Osteoblast (primary cell): ENCODE measurements at regions not wholly inside any gene's neighbourhood (a gene's known extent, or its start where the extent isn't known, plus 50 kb on each side); places are given as distances from the start of the nearest gene placed in this dataset.

Experiments
- DNase-seq: peaks from one replicate; pipeline ENCODE4 v3.0.0; 2011; ENCODE audit warnings: low spot score, mixed read lengths; ENCODE audit not compliant: insufficient read length; ENCODE audit errors: missing footprints
- H2AFZ ChIP-seq: 2 replicates; pipeline ENCODE4 v1.6.0; 2011; ENCODE audit warnings: mild to moderate bottlenecking, low read length
- H3K27ac ChIP-seq: 2 replicates; pipeline ENCODE4 v1.5.1; 2011; ENCODE audit warnings: mild to moderate bottlenecking, low read depth, low read length, moderate library complexity
- H3K27me3 ChIP-seq: 2 replicates; pipeline ENCODE4 v1.6.0; 2012; ENCODE audit warnings: mild to moderate bottlenecking, control low read depth, inconsistent platforms, low read length, moderate library complexity; ENCODE audit not compliant: insufficient read depth
- H3K36me3 ChIP-seq: 2 replicates; pipeline ENCODE4 v1.5.1; 2011; ENCODE audit warnings: mild to moderate bottlenecking, low read length, control low read depth, moderate library complexity; ENCODE audit not compliant: insufficient read depth
- H3K4me1 ChIP-seq: 2 replicates; pipeline ENCODE4 v1.5.1; 2011; ENCODE audit warnings: mild to moderate bottlenecking, low read length, control low read depth, moderate library complexity; ENCODE audit not compliant: insufficient read depth
- H3K4me2 ChIP-seq: 2 replicates; pipeline ENCODE4 v1.6.0; 2011; ENCODE audit warnings: mild to moderate bottlenecking, low read length; ENCODE audit not compliant: insufficient read depth
- H3K4me3 ChIP-seq: fragments of 200-600 bp; sonication (generic); 3 replicates; pipeline ENCODE4 v1.5.1; 2012; ENCODE audit warnings: mild to moderate bottlenecking, low read length, inconsistent platforms; ENCODE audit not compliant: insufficient read depth
- H3K79me2 ChIP-seq: 2 replicates; pipeline ENCODE4 v1.6.0; 2012; ENCODE audit warnings: mild to moderate bottlenecking, low read length, control low read depth, inconsistent platforms; ENCODE audit not compliant: insufficient read depth
- H3K9me3 ChIP-seq: 2 replicates; pipeline ENCODE4 v1.5.1; 2011; ENCODE audit warnings: low read depth, low read length, control low read depth
- H4K20me1 ChIP-seq: 2 replicates; pipeline ENCODE4 v1.6.0; 2012; ENCODE audit warnings: mild to moderate bottlenecking, low read length, control low read depth; ENCODE audit not compliant: insufficient read depth
- CTCF ChIP-seq: IDR thresholded peaks from 2 replicates; pipeline ENCODE4 v1.5.1; 2011; ENCODE audit warnings: mild to moderate bottlenecking, low read depth, low read length, moderate library complexity; ENCODE audit errors: extremely low read depth

GRCh38 chr12:113689047-113689610, 217.5 kb upstream of the LHX5 start:
- H3K4me2 ChIP-seq: no peak overlapping the region
- H2AFZ ChIP-seq: no peak overlapping the region
- no peaks in the 10 kb centered on the region for H3K9me3 ChIP-seq
- TF ChIP-seq CTCF: no peak
- no peaks in the 10 kb centered on the region for H3K36me3 ChIP-seq
- H3K4me3 ChIP-seq: no peak overlapping the region
- DNase-seq: no peak
- H3K27ac ChIP-seq: no peak overlapping the region
- no peaks in the 10 kb centered on the region for H4K20me1 ChIP-seq
- no peaks in the 10 kb centered on the region for H3K27me3 ChIP-seq
- no peaks in the 10 kb centered on the region for H3K79me2 ChIP-seq
- H3K4me1 ChIP-seq: no peaks in the 10 kb centered on the region

GRCh38 chr12:113688313-113688712, 216.6 kb upstream of the LHX5 start:
- H2AFZ ChIP-seq: no peak overlapping the region
- H3K4me2 ChIP-seq: no peak overlapping the region
- H3K9me3 ChIP-seq: no peaks in the 10 kb centered on the region
- no peaks in the 10 kb centered on the region for H3K79me2 ChIP-seq
- no peaks in the 10 kb centered on the region for H3K27me3 ChIP-seq
- TF ChIP-seq CTCF: no peak
- H3K36me3 ChIP-seq: no peaks in the 10 kb centered on the region
- H3K4me1 ChIP-seq: no peaks in the 10 kb centered on the region
- no peak for DNase-seq
- H4K20me1 ChIP-seq: no peaks in the 10 kb centered on the region
- H3K27ac ChIP-seq: no peak overlapping the region
- H3K4me3 ChIP-seq: no peak overlapping the region

- H3K9me3 ChIP-seq: no peaks in the 10 kb centered on the region
- no peak for TF ChIP-seq CTCF
- no peaks in the 10 kb centered on the region for H3K79me2 ChIP-seq
- no peak overlapping the region for H3K27ac ChIP-seq
- no peak for DNase-seq
- H4K20me1 ChIP-seq: no peaks in the 10 kb centered on the region
- no peaks in the 10 kb centered on the region for H3K36me3 ChIP-seq
- H2AFZ ChIP-seq: no peak overlapping the region
- H3K27me3 ChIP-seq: no peaks in the 10 kb centered on the region
- no peak overlapping the region for H3K4me3 ChIP-seq
- no peak overlapping the region for H3K4me2 ChIP-seq
- no peaks in the 10 kb centered on the region for H3K4me1 ChIP-seq
Measured at GRCh38 chr12:113684908-113685782, 213.5 kb upstream of the LHX5 start.
